Progenitor cell of endocrine pancreas (in vitro differentiated cells): ENCODE measurements at regions not wholly inside any gene's neighbourhood (a gene's known extent, or its start where the extent isn't known, plus 50 kb on each side); places are given as distances from the start of the nearest gene placed in this dataset.

ENCODE experiments used
- DNase-seq: peaks from one replicate; pipeline ENCODE4 v3.0.0; 2021; ENCODE audit warnings: low spot score; ENCODE audit not compliant: unreplicated experiment
- H3K27ac Mint-ChIP-seq: 2 replicates; pipeline ENCODE4 v1.8.0; 2021; ENCODE audit warnings: mild to moderate bottlenecking, moderate library complexity, mixed read lengths
- H3K27me3 Mint-ChIP-seq: 2 replicates; pipeline ENCODE4 v1.8.0; 2021; ENCODE audit warnings: mixed read lengths
- H3K36me3 Mint-ChIP-seq: 2 replicates; pipeline ENCODE4 v1.8.0; 2022; ENCODE audit warnings: mixed read lengths; ENCODE audit not compliant: insufficient read depth
- H3K4me1 Mint-ChIP-seq: 2 replicates; pipeline ENCODE4 v1.8.0; 2021; ENCODE audit warnings: low read depth, mixed read lengths
- H3K4me3 Mint-ChIP-seq: 2 replicates; pipeline ENCODE4 v1.8.0; 2021; ENCODE audit warnings: low read depth, mild to moderate bottlenecking, moderate library complexity, mixed read lengths
- H3K9me3 Mint-ChIP-seq: 2 replicates; pipeline ENCODE4 v1.8.0; 2021; ENCODE audit warnings: low read depth, mixed read lengths
- TF ChIP-seq, protein P1 (sequence below): fragments of 200-600 bp; sonication (generic); IDR thresholded peaks from one replicate; pipeline ENCODE4 v1.5.0; 2021; ENCODE audit warnings: antibody characterized with exemption, mild to moderate bottlenecking; ENCODE audit not compliant: unreplicated experiment

GRCh38 chr4:99710020-99710419, 52.4 kb upstream of the C4orf54 start:
- no peak overlapping the region for H3K27ac Mint-ChIP-seq
- DNase-seq, result no peak
- peaks cover 1% of the 10 kb centered on the region for H3K4me1 Mint-ChIP-seq
- H3K9me3 Mint-ChIP-seq, result no peaks in the 10 kb centered on the region
- H3K4me3 Mint-ChIP-seq, result no peak overlapping the region
- TF ChIP-seq, protein P1, sequence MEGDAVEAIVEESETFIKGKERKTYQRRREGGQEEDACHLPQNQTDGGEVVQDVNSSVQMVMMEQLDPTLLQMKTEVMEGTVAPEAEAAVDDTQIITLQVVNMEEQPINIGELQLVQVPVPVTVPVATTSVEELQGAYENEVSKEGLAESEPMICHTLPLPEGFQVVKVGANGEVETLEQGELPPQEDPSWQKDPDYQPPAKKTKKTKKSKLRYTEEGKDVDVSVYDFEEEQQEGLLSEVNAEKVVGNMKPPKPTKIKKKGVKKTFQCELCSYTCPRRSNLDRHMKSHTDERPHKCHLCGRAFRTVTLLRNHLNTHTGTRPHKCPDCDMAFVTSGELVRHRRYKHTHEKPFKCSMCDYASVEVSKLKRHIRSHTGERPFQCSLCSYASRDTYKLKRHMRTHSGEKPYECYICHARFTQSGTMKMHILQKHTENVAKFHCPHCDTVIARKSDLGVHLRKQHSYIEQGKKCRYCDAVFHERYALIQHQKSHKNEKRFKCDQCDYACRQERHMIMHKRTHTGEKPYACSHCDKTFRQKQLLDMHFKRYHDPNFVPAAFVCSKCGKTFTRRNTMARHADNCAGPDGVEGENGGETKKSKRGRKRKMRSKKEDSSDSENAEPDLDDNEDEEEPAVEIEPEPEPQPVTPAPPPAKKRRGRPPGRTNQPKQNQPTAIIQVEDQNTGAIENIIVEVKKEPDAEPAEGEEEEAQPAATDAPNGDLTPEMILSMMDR, result no peak
- H3K36me3 Mint-ChIP-seq, result no peaks in the 10 kb centered on the region
- no peaks in the 10 kb centered on the region for H3K27me3 Mint-ChIP-seq

GRCh38 chr4:99708551-99708950, 50.9 kb upstream of the C4orf54 start:
- Mint-ChIP-seq H3K4me1 (peaks cover 1% of the 10 kb centered on the region), H3K4me3 (no peak overlapping the region), H3K27ac (no peak overlapping the region), H3K36me3 (no peaks in the 10 kb centered on the region), H3K27me3 (no peaks in the 10 kb centered on the region), H3K9me3 (peaks cover under 1% of the 10 kb centered on the region)
- no peak for DNase-seq
- TF ChIP-seq, protein P1, result no peak
